ENCODE measurements at regions not wholly inside any gene's neighbourhood (a gene's known extent, or its start where the extent isn't known, plus 50 kb on each side); places are given as distances from the start of the nearest gene placed in this dataset.

- no peak for TF ChIP-seq CTCF (IDR thresholded peaks at IDR 0.05)
Observed at GRCh38 chr1:182256931-182257330, 134.7 kb downstream of the GLUL start.

- no peak for TF ChIP-seq CTCF (IDR thresholded peaks at IDR 0.05)
Observed at GRCh38 chr1:182255494-182255893, 136.1 kb downstream of the GLUL start.

GRCh38 chr1:182253319-182253860 is 138.2 kb downstream of the GLUL start:
- no peak for TF ChIP-seq CTCF (IDR thresholded peaks at IDR 0.05)

GRCh38 chr1:182251561-182251960 is 140.0 kb downstream of the GLUL start:
- no peak for TF ChIP-seq CTCF (IDR thresholded peaks at IDR 0.05)

- TF ChIP-seq CTCF (IDR thresholded peaks at IDR 0.05), result no peak
Observed at GRCh38 chr1:182249201-182249676, 142.4 kb downstream of the GLUL start.

- no peak for TF ChIP-seq CTCF (IDR thresholded peaks at IDR 0.05)
Observed at GRCh38 chr1:182248721-182249120, 142.9 kb downstream of the GLUL start.

- no peak for TF ChIP-seq CTCF (IDR thresholded peaks at IDR 0.05)
Observed at GRCh38 chr1:182246783-182247182, 144.8 kb downstream of the GLUL start.

GRCh38 chr1:182245040-182245439 is 146.6 kb downstream of the GLUL start:
- no peak for TF ChIP-seq CTCF (IDR thresholded peaks at IDR 0.05)

Data from LNCAP (cell line).